Activated CD8-positive, alpha-beta T cell treated with anti-CD3 and anti-CD28 coated beads for 36 hours (primary cell): ENCODE measurements at regions not wholly inside any gene's neighbourhood (a gene's known extent, or its start where the extent isn't known, plus 50 kb on each side); places are given as distances from the start of the nearest gene placed in this dataset.

Experiments
- ATAC-seq: fragments of 200-7000 bp; cut with Tn5 transposase; one replicate; pipeline ENCODE4 v1.10.0; 2021; ENCODE audit warnings: mild to moderate bottlenecking, moderate library complexity
- CTCF ChIA-PET: fragments of 350-600 bp; sonication (Branson Sonifier 250); formaldehyde crosslinking; loops from one replicate; lab custom pipeline; 2021; ENCODE audit warnings: antibody characterized with exemption; lab: Charles Lee
- POLR2A ChIA-PET: fragments of 350-600 bp; sonication (Branson Sonifier 250); formaldehyde crosslinking; loops from one replicate; lab custom pipeline; 2021; ENCODE audit warnings: antibody characterized with exemption; lab: Charles Lee
- DNase-seq: peaks from one replicate; pipeline ENCODE4 v3.0.0-alpha.2; 2020
- H3K27ac Mint-ChIP-seq: one replicate; pipeline ENCODE4 v1.8.0; 2021; ENCODE audit warnings: mild to moderate bottlenecking, mixed read lengths
- H3K27me3 Mint-ChIP-seq: one replicate; pipeline ENCODE4 v1.8.0; 2021; ENCODE audit warnings: mixed read lengths
- H3K36me3 Mint-ChIP-seq: one replicate; pipeline ENCODE4 v1.8.0; 2021; ENCODE audit warnings: low read depth, mixed read lengths
- H3K4me1 Mint-ChIP-seq: one replicate; pipeline ENCODE4 v1.8.0; 2021; ENCODE audit warnings: low read depth, mixed read lengths
- H3K4me3 Mint-ChIP-seq: one replicate; pipeline ENCODE4 v1.8.0; 2021; ENCODE audit warnings: mild to moderate bottlenecking, moderate library complexity, mixed read lengths
- H3K9me3 Mint-ChIP-seq: one replicate; pipeline ENCODE4 v1.8.0; 2021; ENCODE audit warnings: mixed read lengths
- intact Hi-C: fragments of 100-400 bp; cut with micrococcal nuclease; formaldehyde crosslinking; loops from one replicate; pipeline ENCODE4 v1.10.0; 2022
- TF ChIP-seq, protein P1 (sequence below): fragments of 200-600 bp; IDR thresholded peaks from one replicate; pipeline ENCODE4 v1.8.0; 2022; ENCODE audit warnings: antibody characterized with exemption, mild to moderate bottlenecking

DNA sequence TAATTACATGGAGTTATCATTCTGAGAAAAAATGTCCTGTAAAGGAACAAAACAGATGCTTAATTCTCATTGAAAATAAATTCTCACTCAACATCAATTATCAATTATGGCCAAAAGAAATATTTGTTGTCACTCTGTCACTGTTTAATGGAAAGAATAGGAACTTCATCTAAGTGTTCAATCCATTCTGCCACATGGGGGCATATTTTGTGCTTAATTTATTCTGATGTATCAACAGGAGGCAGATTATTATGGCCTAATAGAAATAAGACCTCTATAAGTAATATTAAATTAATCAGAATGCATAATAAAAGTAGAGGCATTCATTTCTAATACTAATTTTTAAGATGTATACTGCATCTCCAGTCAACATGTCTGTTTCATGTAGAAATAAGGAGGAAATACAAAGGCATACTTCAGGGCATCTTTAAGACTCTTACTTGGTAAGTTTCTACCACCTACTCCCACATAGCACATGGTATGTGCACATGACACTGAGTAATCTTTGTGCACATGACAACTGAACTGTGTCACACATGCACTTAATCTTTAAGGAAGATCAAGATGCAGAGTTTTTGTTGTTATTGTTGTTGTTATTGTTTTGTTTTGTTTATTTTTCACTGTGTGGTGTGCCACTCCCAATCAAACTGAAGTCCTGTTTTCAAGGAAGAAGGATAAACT lies 420.4 kb upstream of the SEMA3A start:
- ChIA-PET POLR2A (no interaction called here), CTCF (no interaction called here)
- Mint-ChIP-seq H3K4me3 (no peak overlapping the region), H3K4me1 (no peaks in the 10 kb centered on the region), H3K27me3 (no peaks in the 10 kb centered on the region), H3K9me3 (no peaks in the 10 kb centered on the region), H3K27ac (no peak overlapping the region), H3K36me3 (no peaks in the 10 kb centered on the region)
- no peak for ATAC-seq
- intact Hi-C loops = no loop called here
- TF ChIP-seq, protein P1, sequence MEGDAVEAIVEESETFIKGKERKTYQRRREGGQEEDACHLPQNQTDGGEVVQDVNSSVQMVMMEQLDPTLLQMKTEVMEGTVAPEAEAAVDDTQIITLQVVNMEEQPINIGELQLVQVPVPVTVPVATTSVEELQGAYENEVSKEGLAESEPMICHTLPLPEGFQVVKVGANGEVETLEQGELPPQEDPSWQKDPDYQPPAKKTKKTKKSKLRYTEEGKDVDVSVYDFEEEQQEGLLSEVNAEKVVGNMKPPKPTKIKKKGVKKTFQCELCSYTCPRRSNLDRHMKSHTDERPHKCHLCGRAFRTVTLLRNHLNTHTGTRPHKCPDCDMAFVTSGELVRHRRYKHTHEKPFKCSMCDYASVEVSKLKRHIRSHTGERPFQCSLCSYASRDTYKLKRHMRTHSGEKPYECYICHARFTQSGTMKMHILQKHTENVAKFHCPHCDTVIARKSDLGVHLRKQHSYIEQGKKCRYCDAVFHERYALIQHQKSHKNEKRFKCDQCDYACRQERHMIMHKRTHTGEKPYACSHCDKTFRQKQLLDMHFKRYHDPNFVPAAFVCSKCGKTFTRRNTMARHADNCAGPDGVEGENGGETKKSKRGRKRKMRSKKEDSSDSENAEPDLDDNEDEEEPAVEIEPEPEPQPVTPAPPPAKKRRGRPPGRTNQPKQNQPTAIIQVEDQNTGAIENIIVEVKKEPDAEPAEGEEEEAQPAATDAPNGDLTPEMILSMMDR = no peak
- DNase-seq = no peak

DNA sequence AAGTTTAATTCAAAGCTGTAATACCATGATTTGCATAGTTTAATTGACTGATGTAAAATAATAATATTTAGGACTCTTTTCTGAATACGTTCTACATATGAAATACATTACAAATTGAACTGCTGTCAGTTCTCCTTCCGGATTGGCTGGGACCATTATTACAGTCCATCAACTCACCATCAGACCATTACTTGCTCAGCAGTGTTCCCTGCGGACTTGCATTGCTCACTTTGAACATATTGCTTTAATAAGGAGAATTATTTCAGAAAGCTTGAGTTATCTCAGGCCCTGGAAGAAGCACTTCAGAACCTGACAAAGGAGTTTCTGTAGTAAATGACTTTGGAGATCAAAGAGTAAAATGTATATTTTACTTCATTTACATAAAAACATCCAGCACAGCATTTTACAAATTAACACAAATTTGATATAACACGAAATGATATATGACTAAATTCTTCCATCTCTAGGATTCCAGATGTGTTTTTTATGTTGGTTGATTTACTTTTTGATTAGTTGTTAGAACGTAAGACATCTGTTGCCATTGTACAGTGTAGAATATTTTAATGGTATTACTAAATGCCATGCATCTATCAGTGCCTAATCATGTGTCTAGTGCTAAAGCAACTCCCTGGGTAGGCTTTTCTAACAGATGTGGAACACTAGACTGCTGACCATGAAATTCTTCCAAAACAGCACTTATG lies 418.5 kb upstream of the SEMA3A start:
- Mint-ChIP-seq H3K9me3 (no peaks in the 10 kb centered on the region), H3K27ac (no peak overlapping the region), H3K4me3 (no peak overlapping the region), H3K27me3 (no peaks in the 10 kb centered on the region), H3K4me1 (no peaks in the 10 kb centered on the region), H3K36me3 (no peaks in the 10 kb centered on the region)
- TF ChIP-seq, protein P1 = no peak
- ChIA-PET CTCF (no interaction called here), POLR2A (no interaction called here)
- intact Hi-C loops = no loop called here
- ATAC-seq (no peak), DNase-seq (no peak)

DNA sequence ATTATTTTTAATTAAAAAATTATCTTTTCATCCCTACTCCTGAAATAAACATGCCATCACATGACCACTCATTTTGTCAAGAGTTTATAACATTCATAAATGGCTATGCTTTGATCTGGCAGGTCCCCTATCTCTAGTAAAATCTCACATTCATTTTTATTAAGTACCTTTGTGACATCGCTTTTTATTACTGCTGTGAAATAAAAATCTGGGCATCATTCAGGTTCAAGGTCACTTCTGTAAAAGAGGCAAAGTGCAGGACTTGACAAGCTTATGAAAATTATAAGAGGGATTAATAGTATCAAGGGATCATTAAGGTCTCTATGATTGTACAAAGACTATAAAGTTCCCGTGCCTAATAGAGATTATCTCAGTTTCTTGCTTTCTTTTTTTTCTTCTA lies 416.8 kb upstream of the SEMA3A start:
- TF ChIP-seq, protein P1 = no peak
- Mint-ChIP-seq H3K4me3 (no peak overlapping the region), H3K27ac (no peak overlapping the region), H3K4me1 (no peaks in the 10 kb centered on the region), H3K9me3 (no peaks in the 10 kb centered on the region), H3K27me3 (no peaks in the 10 kb centered on the region), H3K36me3 (no peaks in the 10 kb centered on the region)
- ATAC-seq = no peak
- CTCF ChIA-PET = no interaction called here
- POLR2A ChIA-PET = no interaction called here
- no peak for DNase-seq
- intact Hi-C loops = no loop called here

DNA sequence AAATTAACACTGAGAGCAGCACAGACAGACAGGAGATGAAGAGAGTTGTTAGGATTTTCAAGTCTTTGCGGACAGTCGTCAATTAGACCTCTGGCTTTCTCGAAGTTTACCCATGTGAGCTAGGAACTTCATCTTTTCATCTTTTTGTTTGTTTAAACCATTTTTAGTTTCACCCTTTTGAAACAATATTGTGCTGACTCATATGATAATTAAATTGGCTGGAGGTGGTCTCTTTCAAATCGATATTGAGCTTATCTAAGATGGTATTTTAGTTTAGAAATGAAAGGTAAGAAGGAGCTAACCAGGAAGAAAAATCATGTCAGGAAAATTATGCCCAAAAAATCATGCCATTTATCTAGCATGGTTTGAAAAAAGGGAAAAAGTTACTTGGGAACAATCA lies 415.8 kb upstream of the SEMA3A start:
- DNase-seq = no peak
- ChIA-PET POLR2A (no interaction called here), CTCF (no interaction called here)
- H3K4me3 Mint-ChIP-seq = no peak overlapping the region
- H3K4me1 Mint-ChIP-seq = no peaks in the 10 kb centered on the region
- TF ChIP-seq, protein P1 = no peak
- no peaks in the 10 kb centered on the region for H3K9me3 Mint-ChIP-seq
- ATAC-seq = no peak
- H3K27ac Mint-ChIP-seq = no peak overlapping the region
- H3K27me3 Mint-ChIP-seq = no peaks in the 10 kb centered on the region
- intact Hi-C loops = no loop called here
- no peaks in the 10 kb centered on the region for H3K36me3 Mint-ChIP-seq

DNA sequence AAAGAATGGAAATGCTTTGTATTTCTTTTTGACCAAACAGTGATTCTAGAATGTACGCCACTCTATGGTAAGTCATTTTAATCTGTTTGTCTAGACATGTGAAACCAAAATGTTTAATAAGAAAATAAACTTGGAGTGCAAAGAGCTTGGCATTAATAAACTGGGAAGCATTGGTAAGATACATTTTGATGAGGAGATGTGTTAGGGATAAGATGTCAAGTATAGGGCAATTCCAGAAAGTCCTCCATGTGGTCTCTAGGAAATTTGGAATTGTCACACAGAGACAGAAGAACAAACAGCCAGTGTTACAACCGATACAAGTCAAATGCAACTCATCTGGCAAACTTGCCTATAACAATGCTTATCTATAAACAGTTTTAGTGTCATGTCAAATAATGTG lies 410.7 kb upstream of the SEMA3A start:
- ChIA-PET CTCF (no interaction called here), POLR2A (no interaction called here)
- Mint-ChIP-seq H3K27ac (no peak overlapping the region), H3K4me3 (no peak overlapping the region), H3K27me3 (no peaks in the 10 kb centered on the region), H3K36me3 (no peaks in the 10 kb centered on the region), H3K9me3 (peaks cover 4% of the 10 kb centered on the region), H3K4me1 (no peaks in the 10 kb centered on the region)
- intact Hi-C loops = no loop called here
- ATAC-seq (no peak), DNase-seq (no peak)
- TF ChIP-seq, protein P1 = no peak
